ENCODE measurements at regions not wholly inside any gene's neighbourhood (a gene's known extent, or its start where the extent isn't known, plus 50 kb on each side); places are given as distances from the start of the nearest gene placed in this dataset.

- TF ChIP-seq TERF1 (CRISPR knock-in tag; IDR thresholded peaks at IDR 0.05) = no peak
- no peak for TF ChIP-seq ZNF552 (CRISPR knock-in tag; IDR thresholded peaks at IDR 0.05; ENCODE audit: borderline replicate concordance)
- TF ChIP-seq GTF2F1 (IDR thresholded peaks at IDR 0.05; ENCODE audit: low read length) = no peak
- TF ChIP-seq YY1 (IDR thresholded peaks at IDR 0.05; ENCODE audit: insufficient read depth, insufficient replicate concordance, low read depth, low read length) = peak; percentile 26
- no peak for TF ChIP-seq ZNF264 (CRISPR knock-in tag; IDR thresholded peaks at IDR 0.05)
- no peak for TF ChIP-seq ZNF225 (CRISPR knock-in tag; IDR thresholded peaks at IDR 0.05)
- no peak for TF ChIP-seq SMAD1 (CRISPR knock-in tag; IDR thresholded peaks at IDR 0.05; ENCODE audit: borderline replicate concordance, low read depth)
- no peak for TF ChIP-seq ZGPAT (CRISPR knock-in tag; IDR thresholded peaks at IDR 0.05)
- TF ChIP-seq ZNF598 (CRISPR knock-in tag; IDR thresholded peaks at IDR 0.05; ENCODE audit: borderline replicate concordance) = no peak
- no peak for TF ChIP-seq TARDBP (CRISPR knock-in tag; IDR thresholded peaks at IDR 0.05)
- TF ChIP-seq ZFP36 (IDR thresholded peaks at IDR 0.05; ENCODE audit: borderline replicate concordance, low read depth, low read length, partially characterized antibody) = no peak
- no peak for TF ChIP-seq ELK4 (CRISPR knock-in tag; IDR thresholded peaks at IDR 0.05; ENCODE audit: borderline replicate concordance)
- TF ChIP-seq KDM2A (CRISPR knock-in tag; IDR thresholded peaks at IDR 0.05; ENCODE audit: borderline replicate concordance, low read depth) = peak; percentile 37; the same call in 1 of the 2 replicates
- no peak for TF ChIP-seq ZBED4 (CRISPR knock-in tag; IDR thresholded peaks at IDR 0.05; ENCODE audit: borderline replicate concordance)
- TF ChIP-seq IRX3 (CRISPR knock-in tag; IDR thresholded peaks at IDR 0.05; ENCODE audit: borderline replicate concordance, low read depth) = no peak
- TF ChIP-seq ZNF740 (CRISPR knock-in tag; IDR thresholded peaks at IDR 0.05) = no peak
- no peak for TF ChIP-seq HMG20B (CRISPR knock-in tag; conservative IDR thresholded peaks at IDR 0.05)
Observed at GRCh38 chr9:706606-707459, 134.7 kb upstream of the DMRT1 start (continued).

Data from HepG2 (cell line).